GM21717 (cell line): ENCODE measurements at regions not wholly inside any gene's neighbourhood (a gene's known extent, or its start where the extent isn't known, plus 50 kb on each side); places are given as distances from the start of the nearest gene placed in this dataset.
"Not testable (repeated sequence)": the region's sequence is repeated elsewhere in the genome, so short reads cannot be mapped to it uniquely, and the experiment has no call there.

ENCODE experiments used
- ATAC-seq: cut with Tn5 transposase; IDR thresholded peaks from one replicate; pipeline ENCODE4 v1.9.1; 2021; ENCODE audit warnings: mild to moderate bottlenecking, moderate library complexity; ENCODE audit not compliant: unreplicated experiment

DNA sequence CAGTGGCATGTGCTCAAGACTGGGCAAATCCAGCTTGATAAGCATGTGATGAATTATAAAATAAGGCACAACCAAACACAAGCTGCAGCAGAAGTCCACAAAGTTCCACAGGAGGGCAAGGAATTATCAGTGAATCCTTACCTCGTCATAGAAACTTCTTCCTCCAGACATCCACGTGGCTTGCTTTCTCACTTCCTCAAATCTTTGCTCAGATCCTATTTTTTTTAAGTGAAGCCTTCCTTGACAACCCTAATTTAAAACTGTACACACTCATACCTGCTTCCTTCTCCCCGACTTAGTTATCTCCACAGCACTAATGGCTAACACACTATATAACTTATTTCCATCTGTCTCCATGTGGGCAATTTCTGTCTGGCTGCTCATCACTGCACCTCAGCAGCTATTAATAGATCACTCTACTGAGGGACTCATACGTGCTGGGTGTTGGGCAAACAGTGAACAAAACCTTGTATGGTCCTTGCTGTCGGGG, 320.7 kb downstream of the KLF13 start:
- ATAC-seq: not testable (repeated sequence)

DNA sequence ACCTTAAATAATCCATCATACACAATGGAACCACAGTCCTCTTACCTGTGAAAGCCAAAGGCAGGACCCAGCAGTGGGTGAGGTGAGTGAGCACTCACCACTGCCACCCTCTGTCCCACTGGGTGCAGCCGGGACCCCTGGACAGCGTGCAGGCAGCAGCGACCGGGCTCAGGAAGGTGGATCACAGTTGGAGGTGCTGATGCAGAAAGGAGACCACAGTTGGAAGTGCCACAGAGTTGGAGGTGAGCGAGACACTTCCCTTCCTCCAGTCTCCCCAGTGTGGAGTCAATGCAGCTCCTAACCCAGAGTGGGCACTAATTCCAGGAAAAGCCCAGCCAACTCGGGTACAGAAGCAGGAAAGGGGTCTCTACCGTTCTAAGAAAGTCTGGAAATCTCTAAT, 323.0 kb downstream of the KLF13 start:
- not testable (repeated sequence) for ATAC-seq

DNA sequence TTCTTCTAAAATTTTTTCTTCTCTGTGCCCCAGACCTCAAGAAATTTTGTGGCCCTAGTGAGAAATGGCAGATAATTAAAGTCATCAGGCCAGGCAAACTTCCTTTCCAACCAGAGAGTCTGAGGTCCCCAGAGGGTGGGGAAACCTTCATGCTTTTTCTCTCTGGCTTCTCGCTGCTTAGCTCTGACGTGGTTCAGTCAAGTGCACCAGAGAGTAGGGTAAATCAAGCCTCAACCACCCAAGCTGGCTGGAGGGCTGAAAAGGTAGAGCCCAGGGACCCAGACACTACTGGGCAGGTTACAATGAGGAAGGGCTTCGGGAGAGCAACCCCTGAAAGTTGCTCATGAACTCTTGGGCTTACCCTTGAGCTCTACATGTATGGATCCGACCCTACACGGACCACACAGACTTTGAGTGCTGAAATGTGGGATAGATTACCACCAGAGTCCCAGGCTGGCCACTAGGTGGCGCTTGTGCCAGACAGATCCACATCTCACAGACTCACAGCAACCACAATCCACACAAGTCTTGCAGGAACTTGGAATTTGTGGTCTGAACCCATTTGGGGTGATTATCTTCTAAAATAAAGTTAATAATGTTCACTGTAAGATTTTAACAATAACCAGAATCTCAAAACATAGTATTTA, 323.5 kb downstream of the KLF13 start:
- not testable (repeated sequence) for ATAC-seq

DNA sequence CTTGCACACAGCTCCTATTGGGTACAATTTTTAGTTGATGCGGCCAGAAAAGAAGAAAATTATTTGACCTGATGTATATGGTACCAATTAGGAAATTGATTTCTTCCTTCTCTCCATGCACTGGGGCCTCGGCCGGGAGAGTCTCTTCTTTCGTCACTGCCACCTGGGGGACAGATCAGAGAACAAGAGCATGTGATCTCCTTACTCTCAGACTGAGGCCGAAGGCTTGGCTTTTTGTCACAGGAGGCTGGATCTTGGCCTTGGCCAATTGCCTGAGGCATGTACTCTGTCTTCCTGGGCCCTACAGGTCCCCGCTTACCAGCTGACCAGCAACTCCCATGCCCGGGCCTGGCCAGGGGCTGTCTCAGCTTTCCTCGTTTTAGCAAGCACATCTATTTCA, 330.3 kb downstream of the KLF13 start:
- ATAC-seq: not testable (repeated sequence)

DNA sequence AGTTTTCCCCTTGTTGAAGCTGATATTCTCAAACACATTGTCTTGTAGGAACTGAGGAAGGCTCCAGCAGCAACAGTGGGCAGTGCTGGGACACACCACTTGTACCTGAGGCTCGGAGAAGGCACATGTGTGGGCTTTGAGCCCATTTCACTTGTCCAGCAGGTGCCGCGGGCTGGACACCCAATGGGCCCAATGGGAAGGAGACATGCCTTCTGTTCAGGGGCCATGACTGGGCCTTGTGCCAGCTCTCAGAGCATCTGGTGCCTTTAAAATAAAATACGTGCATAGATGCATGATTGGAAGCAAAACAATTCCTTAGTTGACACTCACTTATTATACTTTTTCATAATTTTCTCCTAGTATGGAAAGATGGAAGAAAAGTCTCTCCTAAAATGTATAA, 334.2 kb downstream of the KLF13 start:
- no peak for ATAC-seq

DNA sequence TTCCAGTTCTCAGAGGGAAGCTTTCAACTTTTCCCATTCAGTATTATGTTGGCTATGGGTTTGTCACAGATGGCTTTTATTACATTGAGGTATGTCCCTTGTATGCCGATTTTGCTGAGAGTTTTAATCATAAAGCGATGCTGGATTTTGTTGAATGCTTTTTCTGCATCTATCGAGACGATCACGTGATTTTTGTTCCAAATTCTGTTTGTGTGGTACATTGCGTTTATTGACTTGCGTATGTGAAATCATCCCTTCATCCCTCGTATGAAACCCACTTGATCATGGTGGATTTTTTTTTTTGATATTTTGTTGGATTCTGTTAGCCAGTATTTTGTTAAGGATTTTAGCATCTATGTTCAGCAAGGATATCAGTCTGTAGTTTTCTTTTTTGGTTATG, 339.1 kb downstream of the KLF13 start:
- not testable (repeated sequence) for ATAC-seq

DNA sequence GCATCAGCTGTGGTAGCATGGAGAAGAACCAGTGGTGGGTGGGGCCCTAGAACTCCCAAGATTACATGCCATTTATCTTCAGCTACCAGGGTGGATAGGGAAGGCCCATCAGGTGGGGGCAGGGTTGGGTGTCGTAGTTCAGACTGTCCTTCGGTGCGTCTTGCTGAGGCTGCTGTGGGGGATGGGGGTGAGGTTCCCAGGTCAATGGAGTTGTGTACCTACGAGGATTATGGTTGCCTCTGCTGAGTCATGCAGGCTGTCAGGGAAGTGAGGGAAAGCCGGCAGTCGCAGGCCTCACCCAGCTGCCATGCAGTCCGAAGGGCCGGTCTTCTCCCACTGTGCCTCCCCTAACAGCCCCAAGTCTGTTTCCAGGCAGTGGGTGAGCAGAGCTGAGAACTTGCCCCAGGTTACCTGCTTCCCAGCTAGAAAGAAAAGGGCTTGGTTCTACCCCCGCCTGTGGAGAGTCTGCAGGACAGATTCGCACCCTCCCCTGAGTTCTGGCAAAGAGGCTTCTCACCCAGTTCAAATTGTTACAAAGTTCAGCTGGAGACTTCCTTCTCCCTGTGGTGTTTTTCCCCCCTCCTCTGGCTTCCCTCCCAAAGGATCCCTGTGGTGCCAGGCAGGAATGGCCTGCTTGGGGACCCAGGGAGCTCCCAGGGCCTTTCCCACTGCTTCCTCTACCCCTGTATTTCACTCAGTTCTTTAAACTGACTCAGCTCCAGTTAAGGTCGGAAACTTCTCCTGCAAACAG, 342.7 kb downstream of the KLF13 start:
- ATAC-seq: not testable (repeated sequence)

DNA sequence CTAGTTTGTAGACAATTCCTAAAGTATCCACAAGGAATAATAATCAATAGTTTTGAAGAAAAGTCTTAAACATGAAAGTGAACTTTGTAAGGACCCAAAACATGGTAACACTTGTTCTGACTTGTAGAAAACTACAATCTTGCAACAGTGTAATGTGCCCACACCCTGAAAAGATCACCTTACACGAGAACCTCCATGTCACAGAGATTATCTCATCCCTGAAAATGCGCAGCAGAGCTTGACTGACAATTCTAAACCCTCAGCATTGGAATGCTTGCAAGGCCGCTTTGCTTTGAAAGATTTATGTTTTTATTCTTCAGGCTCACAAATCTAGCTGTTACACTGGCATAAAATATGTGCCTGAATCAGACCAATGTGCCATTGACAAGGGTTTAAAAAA, 346.6 kb downstream of the KLF13 start:
- not testable (repeated sequence) for ATAC-seq

DNA sequence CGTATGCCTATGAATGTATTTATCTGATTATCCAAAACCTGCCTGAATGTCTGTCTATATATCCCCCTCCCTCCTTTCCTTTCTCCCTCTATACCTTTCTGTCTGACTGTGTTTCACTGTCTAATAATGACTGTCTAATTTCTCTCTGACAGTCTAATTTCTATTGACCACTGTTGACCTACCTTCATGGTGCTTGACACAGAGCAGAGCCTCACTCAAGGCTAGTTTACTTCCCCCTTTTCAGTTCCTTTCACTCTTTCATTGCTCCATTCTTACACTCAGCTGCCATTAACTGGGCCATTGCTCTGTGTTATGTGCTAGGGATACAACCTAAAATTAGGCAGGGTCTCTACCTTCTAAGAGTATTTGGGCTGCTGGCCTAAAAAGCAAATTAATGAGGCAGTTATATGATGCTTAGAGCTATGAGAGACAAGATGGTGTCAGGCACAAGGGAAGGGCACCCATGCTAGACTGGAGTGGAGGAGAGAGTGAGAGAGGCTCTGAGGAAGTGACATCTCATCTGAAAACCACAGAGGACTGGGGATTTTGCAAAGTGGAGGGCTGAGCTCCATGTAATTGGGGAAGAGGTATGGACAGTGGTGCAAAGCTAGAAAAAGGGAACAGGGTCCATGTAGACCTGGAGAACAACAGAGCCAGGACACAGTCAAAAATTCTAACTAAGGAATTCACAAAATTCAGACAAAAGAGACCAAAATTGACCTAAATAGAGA, 348.6 kb upstream of the CHRNA7 start:
- ATAC-seq: not testable (repeated sequence)

DNA sequence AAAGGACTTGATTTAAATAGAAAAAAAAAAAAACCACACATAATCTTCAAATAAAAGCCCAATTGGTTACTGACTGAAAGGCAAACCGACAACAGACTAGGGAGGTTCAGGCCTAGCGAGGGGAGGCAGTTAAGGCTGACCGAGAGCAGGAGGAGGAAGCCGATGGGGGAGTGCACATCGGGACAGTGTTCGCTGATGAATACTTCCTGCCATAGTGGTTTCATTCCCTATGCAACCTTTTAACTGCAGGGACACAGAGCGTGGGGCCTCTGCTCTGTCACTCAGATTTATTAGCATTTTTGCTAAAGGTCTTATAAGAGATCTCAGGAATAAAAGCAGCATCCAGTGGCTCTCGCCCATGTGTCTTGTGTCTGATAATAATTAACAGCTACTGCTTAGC, 343.2 kb upstream of the CHRNA7 start:
- not testable (repeated sequence) for ATAC-seq

DNA sequence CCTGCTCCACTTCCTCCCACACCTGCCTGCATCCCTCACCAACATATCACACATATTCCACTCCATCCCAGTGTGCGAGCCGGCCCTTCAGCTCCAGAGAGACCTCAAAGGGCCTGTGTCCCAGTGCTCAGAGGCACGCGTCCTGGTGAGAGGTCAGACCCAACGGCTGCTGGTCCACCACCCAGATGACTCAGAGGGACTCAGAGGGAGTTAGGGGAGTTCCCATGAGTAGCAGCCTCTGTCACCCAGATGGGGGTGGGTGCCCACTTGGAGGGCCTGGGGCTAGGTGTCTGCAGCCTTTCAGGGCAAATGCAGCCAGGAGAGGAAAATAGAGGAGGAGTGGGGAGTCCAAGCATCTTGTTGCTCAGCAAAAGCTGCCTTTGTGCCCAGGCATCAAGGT, 333.8 kb upstream of the CHRNA7 start:
- ATAC-seq: not testable (repeated sequence)

DNA sequence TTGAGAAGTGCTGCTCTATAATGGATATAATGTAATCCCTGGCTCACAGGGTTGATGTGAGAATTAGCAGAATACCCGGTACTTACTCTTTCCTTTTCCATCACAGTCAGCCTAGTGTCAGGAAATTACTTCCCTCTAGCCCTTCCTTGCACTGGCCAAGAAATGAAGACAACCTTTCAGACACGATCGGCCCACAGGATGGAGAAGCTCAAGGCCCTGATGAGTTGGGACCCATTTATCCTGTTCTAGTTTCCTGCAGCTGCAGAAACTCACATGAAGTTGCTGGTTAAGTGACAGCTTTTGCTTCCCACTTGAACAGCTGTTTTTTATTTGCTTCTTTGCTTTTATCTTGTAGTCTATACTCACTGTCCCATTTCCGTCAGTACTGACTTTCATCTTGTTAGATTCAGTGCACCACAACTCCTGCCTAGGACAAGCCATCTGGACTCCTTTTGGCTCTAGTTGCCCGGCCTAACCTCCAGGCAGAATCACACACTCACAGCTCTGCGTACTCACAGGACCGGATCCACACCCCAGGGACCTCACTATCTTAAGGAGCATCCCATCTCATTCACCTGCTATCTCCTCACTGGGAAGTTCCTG, 325.1 kb upstream of the CHRNA7 start:
- not testable (repeated sequence) for ATAC-seq

DNA sequence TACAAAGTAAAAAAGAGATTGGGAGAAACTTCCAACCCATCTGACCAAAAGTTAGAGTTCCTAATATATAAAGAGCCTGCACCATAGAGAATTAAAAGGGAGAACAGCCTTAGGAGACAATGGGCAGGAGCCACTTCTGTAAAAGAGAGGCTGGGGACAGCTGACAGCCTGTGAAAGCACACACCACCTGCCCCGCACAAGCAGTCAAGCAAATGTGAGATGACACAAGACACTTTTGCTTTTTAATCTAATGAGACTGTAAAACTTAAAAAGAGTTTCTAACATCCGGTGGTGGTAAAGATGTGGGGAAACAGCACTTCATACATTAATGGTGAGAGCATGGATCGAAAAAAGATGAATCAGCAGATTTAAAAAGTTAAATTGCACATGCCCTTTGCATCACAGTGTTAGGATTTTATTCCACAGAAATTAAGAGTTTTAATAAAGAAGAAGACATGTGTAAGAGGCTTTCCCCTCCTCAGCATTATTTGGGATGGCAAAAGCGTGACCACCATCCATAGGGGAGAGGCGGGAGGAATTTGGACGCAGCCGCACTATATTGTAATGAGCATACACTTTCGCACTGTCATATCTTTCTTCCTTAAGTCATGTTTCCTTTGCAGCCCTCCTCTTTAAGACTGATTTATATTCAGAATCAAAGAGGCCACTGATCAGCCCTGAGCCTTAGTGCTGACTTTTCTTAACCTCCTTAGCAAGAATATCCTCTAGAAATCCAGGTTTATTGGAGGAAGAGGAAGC, 322.2 kb upstream of the CHRNA7 start:
- ATAC-seq: peak; percentile 50

DNA sequence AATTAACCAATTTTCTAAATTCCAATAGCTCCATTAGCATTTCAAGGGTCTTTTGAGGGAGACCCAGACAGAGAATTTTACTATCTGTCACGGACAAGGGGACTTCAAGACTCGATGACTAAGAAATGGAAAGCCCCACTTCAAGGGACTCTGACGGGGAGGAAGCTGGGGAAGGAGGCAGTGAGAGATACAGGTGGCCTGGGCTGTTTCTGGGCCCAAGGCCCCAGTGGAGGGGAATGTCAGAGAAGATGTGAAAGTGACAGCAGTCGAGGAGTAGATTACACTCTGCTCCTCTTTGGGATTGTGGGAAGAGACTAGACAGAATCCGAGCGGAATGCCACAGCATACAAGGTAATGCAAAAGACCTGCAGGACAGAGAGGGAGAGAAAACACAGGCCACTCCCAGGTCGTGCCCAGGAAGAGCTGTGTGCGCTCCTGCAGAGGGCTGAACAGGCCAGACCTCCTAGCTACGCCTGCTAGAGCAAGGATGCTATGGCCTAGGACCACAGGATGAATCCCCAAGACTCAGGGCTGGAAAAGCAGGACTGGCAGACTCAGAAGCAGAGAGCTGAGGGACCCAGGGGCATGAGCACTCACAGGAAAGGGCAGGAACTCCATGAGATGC, 321.5 kb upstream of the CHRNA7 start:
- ATAC-seq: peak; percentile 74

DNA sequence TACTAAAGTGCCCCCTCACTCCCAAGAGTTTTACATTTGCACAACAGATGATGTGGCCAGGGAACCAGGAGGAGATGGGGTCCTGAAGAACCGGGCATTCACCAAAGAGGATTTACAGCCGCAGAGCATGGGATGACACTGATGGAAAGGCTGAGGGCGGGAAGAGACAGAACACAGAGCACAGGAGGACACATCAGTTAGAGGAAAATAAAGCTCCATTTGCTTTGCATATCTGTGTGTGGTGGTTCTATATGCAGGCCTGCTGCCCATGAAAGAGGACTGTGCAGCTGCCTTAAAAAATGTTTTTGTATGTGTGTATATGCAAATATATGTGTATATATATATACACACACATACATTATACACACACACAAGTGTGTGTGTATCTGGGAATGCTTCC, 320.8 kb upstream of the CHRNA7 start:
- ATAC-seq: not testable (repeated sequence)

DNA sequence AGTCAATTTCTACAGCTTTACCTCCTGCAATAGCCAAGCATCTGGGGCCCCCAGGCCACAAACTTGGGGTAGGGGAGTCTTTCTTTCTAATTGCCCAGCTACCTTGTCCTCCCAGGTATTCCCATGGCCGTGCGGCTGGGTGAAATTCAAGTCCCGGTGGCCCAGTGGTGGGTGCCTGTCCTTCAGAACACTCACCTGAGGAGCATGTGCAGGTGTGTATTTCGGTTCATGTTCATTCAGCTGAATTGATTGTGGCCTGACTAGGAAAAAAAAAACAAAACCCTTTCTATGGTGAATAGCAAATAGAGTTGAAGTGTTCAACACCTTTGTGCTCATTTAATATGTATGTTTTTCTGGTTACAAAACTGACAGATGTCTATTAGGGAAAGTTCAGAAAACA, 319.5 kb upstream of the CHRNA7 start:
- ATAC-seq: not testable (repeated sequence)

DNA sequence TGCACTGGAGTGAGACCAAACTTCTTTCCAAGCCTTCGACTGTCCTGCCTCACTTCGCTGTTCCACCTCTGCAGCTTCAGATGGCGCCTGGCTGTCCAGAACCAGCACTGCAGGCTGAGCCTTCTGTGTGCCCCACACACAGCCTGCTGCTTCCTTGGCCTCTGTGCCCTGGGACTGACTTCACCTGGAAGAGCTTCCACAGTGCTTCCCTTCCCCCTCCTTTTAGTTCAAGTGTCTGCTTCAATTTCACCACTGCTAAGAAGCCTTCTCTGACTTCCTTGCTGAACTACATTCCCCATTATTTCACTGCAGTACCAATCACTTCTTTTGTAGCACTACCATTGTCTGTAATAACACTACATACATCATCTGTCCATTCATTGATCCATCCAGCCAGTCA, 315.1 kb upstream of the CHRNA7 start:
- not testable (repeated sequence) for ATAC-seq

DNA sequence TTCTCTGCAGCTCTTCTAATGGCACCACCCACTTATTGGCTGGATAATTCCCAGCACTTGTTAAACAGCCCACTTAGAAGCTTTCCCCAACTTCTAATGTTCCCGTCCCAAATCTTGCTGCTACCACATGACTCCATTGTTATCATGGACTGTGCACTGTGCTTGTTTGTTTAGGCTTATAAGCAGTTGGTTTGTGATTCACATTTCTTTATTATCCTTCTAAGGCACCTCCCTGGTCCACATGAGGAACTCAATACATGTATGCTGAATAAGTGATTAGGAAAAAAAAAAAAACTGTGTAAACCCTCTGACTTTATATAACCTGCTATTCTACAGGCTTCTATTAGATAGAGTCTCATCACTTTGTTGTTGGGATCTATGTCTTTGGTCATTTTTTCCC, 311.7 kb upstream of the CHRNA7 start:
- ATAC-seq: not testable (repeated sequence)

DNA sequence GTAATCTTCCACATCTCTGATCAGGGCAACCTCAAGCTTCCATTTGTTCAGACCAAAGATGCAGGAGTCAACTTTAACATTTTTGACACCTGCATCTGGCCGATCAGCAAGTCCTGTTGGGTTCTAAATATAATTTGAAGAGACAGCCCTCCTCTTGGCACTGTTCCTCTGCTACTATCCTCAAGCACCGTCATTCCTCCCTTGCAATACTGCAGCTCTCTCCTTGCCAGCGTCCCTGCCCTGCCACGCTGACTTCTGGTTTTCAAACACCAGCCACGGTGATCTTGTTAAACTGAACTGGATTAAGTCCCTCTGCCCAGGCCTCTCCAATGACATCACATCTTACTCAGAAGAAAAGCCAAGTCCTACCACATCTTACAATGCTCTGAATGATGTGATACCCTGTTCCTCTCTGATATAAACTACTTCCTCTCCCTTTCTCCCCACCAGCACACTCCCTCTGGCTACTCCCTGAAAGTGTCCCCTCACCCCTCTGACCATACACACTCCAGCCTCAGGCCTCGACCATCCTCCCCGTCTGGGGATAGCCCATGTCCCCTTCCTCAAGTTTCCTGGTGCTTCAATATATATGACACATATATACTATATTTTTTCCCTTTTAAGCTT, 310.8 kb upstream of the CHRNA7 start:
- not testable (repeated sequence) for ATAC-seq

DNA sequence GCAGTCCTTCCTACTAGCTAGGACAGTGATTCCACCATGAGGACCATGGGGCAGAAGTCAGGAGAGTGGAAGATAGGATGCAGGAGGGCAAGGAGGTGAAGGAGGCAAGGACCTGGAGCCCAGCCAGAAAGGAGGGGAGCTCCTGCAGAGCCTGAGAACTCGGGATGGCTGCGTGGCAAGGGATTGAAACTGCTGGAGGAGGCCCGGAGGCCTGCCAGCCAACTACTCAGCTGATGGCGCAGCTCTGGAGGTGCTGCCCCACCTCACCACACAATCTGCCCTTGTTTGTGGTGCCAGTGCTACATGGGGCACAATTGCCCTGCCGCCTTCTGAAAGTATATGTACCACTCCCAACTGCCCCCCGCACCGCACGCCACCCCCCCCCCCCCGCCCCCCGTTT, 307.3 kb upstream of the CHRNA7 start:
- not testable (repeated sequence) for ATAC-seq
